Nephron (organoid): ENCODE measurements at regions not wholly inside any gene's neighbourhood (a gene's known extent, or its start where the extent isn't known, plus 50 kb on each side); places are given as distances from the start of the nearest gene placed in this dataset.

ENCODE experiments used
- H3K27ac Mint-ChIP-seq, 3 experiments: 2 replicates each; pipeline ENCODE4 v1.8.0; 2020; ENCODE audit warnings: mixed read lengths in 3 of 3, mild to moderate bottlenecking in 2 of 3, moderate library complexity in 1 of 3
- H3K27me3 Mint-ChIP-seq: 2 replicates; pipeline ENCODE4 v1.8.0; 2021; ENCODE audit warnings: low read depth, mild to moderate bottlenecking, moderate library complexity, mixed read lengths
- H3K36me3 Mint-ChIP-seq: 2 replicates; pipeline ENCODE4 v1.8.0; 2020; ENCODE audit warnings: low read depth, mixed read lengths
- H3K4me1 Mint-ChIP-seq: 2 replicates; pipeline ENCODE4 v1.8.0; 2020; ENCODE audit warnings: mixed read lengths
- H3K4me3 Mint-ChIP-seq, 3 experiments: 2 replicates each; pipeline ENCODE4 v1.8.0; 2020; ENCODE audit warnings: mild to moderate bottlenecking in 3 of 3, mixed read lengths in 3 of 3, moderate library complexity in 2 of 3
- H3K9me3 Mint-ChIP-seq: 2 replicates; pipeline ENCODE4 v1.8.0; 2020; ENCODE audit warnings: mixed read lengths
- CTCF ChIP-seq, 3 experiments: fragments of 200-600 bp; sonication (generic); IDR thresholded peaks; one replicate each; pipeline ENCODE4 v1.5.0; 2021; ENCODE audit warnings: antibody characterized with exemption in 3 of 3; ENCODE audit not compliant: unreplicated experiment in 3 of 3

GRCh38 chr11:92707173-92707619 is 262.3 kb upstream of the MTNR1B start:
- no peaks in the 10 kb centered on the region for H3K9me3 Mint-ChIP-seq
- no peaks in the 10 kb centered on the region for H3K27me3 Mint-ChIP-seq
- no peak for TF ChIP-seq CTCF (IDR thresholded peaks at IDR 0.05; ENCODE audit: unreplicated experiment in 3 of 3)
- H3K27ac Mint-ChIP-seq: peak overlapping the region; percentile 19 to 51 (median 36)
- peaks cover 34% of the 10 kb centered on the region for H3K4me1 Mint-ChIP-seq
- H3K4me3 Mint-ChIP-seq: no peak overlapping the region
- H3K36me3 Mint-ChIP-seq: peaks cover 10% of the 10 kb centered on the region

GRCh38 chr11:92707665-92708064 is 261.8 kb upstream of the MTNR1B start:
- H3K27ac Mint-ChIP-seq: peak overlapping the region; percentile 19 to 36 (median 23)
- no peaks in the 10 kb centered on the region for H3K9me3 Mint-ChIP-seq
- H3K4me3 Mint-ChIP-seq: no peak overlapping the region
- H3K36me3 Mint-ChIP-seq: peaks cover 10% of the 10 kb centered on the region
- H3K27me3 Mint-ChIP-seq: no peaks in the 10 kb centered on the region
- peaks cover 31% of the 10 kb centered on the region for H3K4me1 Mint-ChIP-seq
- no peak for TF ChIP-seq CTCF (IDR thresholded peaks at IDR 0.05; ENCODE audit: unreplicated experiment in 3 of 3)

GRCh38 chr11:92709329-92709728 is 260.1 kb upstream of the MTNR1B start:
- H3K27me3 Mint-ChIP-seq: no peaks in the 10 kb centered on the region
- no peak overlapping the region for H3K4me3 Mint-ChIP-seq
- no peak for TF ChIP-seq CTCF (IDR thresholded peaks at IDR 0.05; ENCODE audit: unreplicated experiment in 3 of 3)
- H3K27ac Mint-ChIP-seq: no peak overlapping the region
- H3K4me1 Mint-ChIP-seq: peaks cover 23% of the 10 kb centered on the region
- peaks cover 7% of the 10 kb centered on the region for H3K36me3 Mint-ChIP-seq
- H3K9me3 Mint-ChIP-seq: no peaks in the 10 kb centered on the region

- Mint-ChIP-seq H3K4me3 (no peak overlapping the region), H3K4me1 (peaks cover 15% of the 10 kb centered on the region), H3K9me3 (no peaks in the 10 kb centered on the region), H3K36me3 (peaks cover 4% of the 10 kb centered on the region), H3K27ac (no peak overlapping the region), H3K27me3 (no peaks in the 10 kb centered on the region)
- no peak for TF ChIP-seq CTCF (IDR thresholded peaks at IDR 0.05; ENCODE audit: unreplicated experiment in 3 of 3)
Measured at GRCh38 chr11:92711926-92712325, 257.5 kb upstream of the MTNR1B start.

GRCh38 chr11:92714111-92714510 is 255.3 kb upstream of the MTNR1B start:
- Mint-ChIP-seq H3K4me3 (no peak overlapping the region), H3K36me3 (peaks cover 4% of the 10 kb centered on the region), H3K9me3 (no peaks in the 10 kb centered on the region), H3K4me1 (peaks cover 2% of the 10 kb centered on the region), H3K27me3 (no peaks in the 10 kb centered on the region), H3K27ac (no peak overlapping the region)
- no peak for TF ChIP-seq CTCF (IDR thresholded peaks at IDR 0.05; ENCODE audit: unreplicated experiment in 3 of 3)

GRCh38 chr11:92717240-92717639 is 252.2 kb upstream of the MTNR1B start:
- H3K4me3 Mint-ChIP-seq: no peak overlapping the region
- H3K36me3 Mint-ChIP-seq: peaks cover 4% of the 10 kb centered on the region

More at GRCh38 chr11:92717240-92717639, 252.2 kb upstream of the MTNR1B start:
- Mint-ChIP-seq H3K27ac (no peak overlapping the region), H3K4me1 (no peaks in the 10 kb centered on the region), H3K27me3 (no peaks in the 10 kb centered on the region), H3K9me3 (no peaks in the 10 kb centered on the region)
- TF ChIP-seq CTCF (IDR thresholded peaks at IDR 0.05; ENCODE audit: unreplicated experiment in 3 of 3): no peak
